ENCODE measurements at regions not wholly inside any gene's neighbourhood (a gene's known extent, or its start where the extent isn't known, plus 50 kb on each side); places are given as distances from the start of the nearest gene placed in this dataset.

DNA sequence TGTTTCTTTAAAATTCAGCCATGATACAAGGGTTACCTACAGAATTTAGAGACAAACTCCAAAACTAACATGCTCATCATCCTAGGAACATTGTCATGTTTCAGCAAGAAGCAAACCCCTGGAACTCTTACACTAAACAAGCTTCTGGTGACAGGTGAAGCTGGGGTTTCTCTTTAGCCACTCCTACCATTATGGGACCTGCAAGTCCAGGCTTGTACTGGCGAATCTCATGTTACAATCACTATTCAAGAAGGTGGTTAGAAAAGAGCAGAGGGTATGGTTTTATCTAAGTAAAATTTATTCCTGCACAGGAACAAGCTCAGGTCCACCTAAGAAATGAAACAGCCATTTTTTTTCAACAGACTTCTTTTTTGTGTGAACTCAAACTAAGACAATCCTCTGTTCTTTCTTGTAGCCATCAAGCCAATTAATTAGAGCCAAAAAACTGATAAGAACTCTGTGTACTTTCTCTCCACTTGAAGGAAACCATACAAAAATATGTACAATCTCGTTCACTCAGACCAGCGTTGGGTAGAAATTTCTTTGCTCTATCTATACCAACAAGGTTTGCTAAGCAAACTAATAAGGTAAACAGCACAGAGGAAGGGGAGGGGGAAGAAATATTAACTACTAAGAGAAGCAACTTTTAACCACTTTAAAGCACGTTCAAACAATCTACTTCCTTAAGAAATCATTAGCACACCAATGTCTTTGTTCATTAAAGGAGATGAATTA lies 63.3 kb upstream of the NEDD4L start:
- intact Hi-C loops (cut with micrococcal nuclease): no loop called here
- Histone ChIP-seq H3K9me3 (ENCODE audit: control insufficient read depth in 1 of 2, low read length in 2 of 2) (no peaks in the 10 kb centered on the region), H3K27me3 (ENCODE audit: insufficient read depth, low read length) (no peaks in the 10 kb centered on the region), H3K4me3 (ENCODE audit: low read length in 2 of 2) (no peak overlapping the region), H3K4me1 (ENCODE audit: insufficient read depth, low read length) (no peaks in the 10 kb centered on the region), H3K27ac (ENCODE audit: low read depth, low read length) (no peak overlapping the region), H3K36me3 (ENCODE audit: insufficient read depth, low read length) (no peaks in the 10 kb centered on the region)
- Mint-ChIP-seq H3K9me3 (peaks cover 0 to 1% (median 0%) of the 10 kb centered on the region in 8 donors), H3K27me3 (peaks cover 3 to 6% of the 10 kb centered on the region in 2 donors), H3K36me3 (no peaks in the 10 kb centered on the region), H3K4me1 (peaks cover 0 to 2% (median under 1%) of the 10 kb centered on the region in 4 donors), H3K4me3 (no peak overlapping the region), H3K27ac (no peak overlapping the region)
- CTCF ChIA-PET (ENCODE audit: partially characterized antibody): no interaction called here
- POLR2A ChIA-PET (ENCODE audit: partially characterized antibody): no interaction called here
- DNase-seq: no peak

GRCh38 chr18:57976230-57976773 lies 67.7 kb upstream of the NEDD4L start:
- intact Hi-C loops (cut with micrococcal nuclease): no loop called here
- Histone ChIP-seq H3K36me3 (ENCODE audit: insufficient read depth, low read length) (no peaks in the 10 kb centered on the region), H3K9me3 (ENCODE audit: control insufficient read depth in 1 of 2, low read length in 2 of 2) (no peaks in the 10 kb centered on the region), H3K27me3 (ENCODE audit: insufficient read depth, low read length) (no peaks in the 10 kb centered on the region), H3K4me1 (ENCODE audit: insufficient read depth, low read length) (no peaks in the 10 kb centered on the region), H3K4me3 (ENCODE audit: low read length in 2 of 2) (no peak overlapping the region), H3K27ac (ENCODE audit: low read depth, low read length) (no peak overlapping the region)
- CTCF ChIA-PET (ENCODE audit: partially characterized antibody): interaction anchor here (1.0 kb wide), 1 partner anchor 17 kb away, joined by 3 read pairs; no protein-coding TSS in a partner anchor
- no peak overlapping the region for H3K27ac Mint-ChIP-seq
- POLR2A ChIA-PET (ENCODE audit: partially characterized antibody): no interaction called here
- H3K27me3 Mint-ChIP-seq: peaks cover 4 to 5% of the 10 kb centered on the region in 2 donors
- H3K36me3 Mint-ChIP-seq: no peaks in the 10 kb centered on the region
- no peaks in the 10 kb centered on the region for H3K4me1 Mint-ChIP-seq
- no peak overlapping the region for H3K4me3 Mint-ChIP-seq
- DNase-seq: no peak
- H3K9me3 Mint-ChIP-seq: no peaks in the 10 kb centered on the region

DNA sequence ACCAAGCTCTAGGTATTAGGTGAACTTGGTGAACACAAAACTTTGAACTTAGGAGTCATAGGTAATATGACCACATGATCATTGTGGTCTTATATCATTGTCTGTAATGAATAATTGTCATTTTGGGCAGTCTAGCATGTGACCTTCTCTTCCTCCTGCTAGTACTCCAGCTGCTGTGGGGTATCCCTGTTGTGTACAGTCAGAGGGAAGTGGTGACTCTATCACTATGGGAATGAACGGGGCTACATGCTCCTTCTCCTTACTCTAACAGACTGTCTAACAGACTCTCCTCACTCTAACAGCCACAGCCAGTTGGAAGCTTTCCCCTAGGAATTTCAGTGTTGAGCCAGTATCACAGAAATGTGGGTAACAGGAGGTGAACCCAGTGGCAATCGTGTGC lies 68.2 kb upstream of the NEDD4L start:
- no peak overlapping the region for H3K27ac ChIP-seq (ENCODE audit: low read depth, low read length)
- intact Hi-C loops (cut with micrococcal nuclease): no loop called here
- Mint-ChIP-seq H3K4me1 (no peaks in the 10 kb centered on the region), H3K9me3 (no peaks in the 10 kb centered on the region), H3K36me3 (no peaks in the 10 kb centered on the region), H3K27ac (no peak overlapping the region), H3K4me3 (no peak overlapping the region), H3K27me3 (peaks cover 5 to 9% of the 10 kb centered on the region in 2 donors)
- POLR2A ChIA-PET (ENCODE audit: partially characterized antibody): no interaction called here
- CTCF ChIA-PET (ENCODE audit: partially characterized antibody): interaction anchor here (1.0 kb wide), 1 partner anchor 16 kb away, joined by 3 read pairs; no protein-coding TSS in a partner anchor
- H3K4me1 ChIP-seq (ENCODE audit: insufficient read depth, low read length): no peaks in the 10 kb centered on the region
- no peak for DNase-seq
- H3K27me3 ChIP-seq (ENCODE audit: insufficient read depth, low read length): no peaks in the 10 kb centered on the region
- H3K36me3 ChIP-seq (ENCODE audit: insufficient read depth, low read length): no peaks in the 10 kb centered on the region
- no peak overlapping the region for H3K4me3 ChIP-seq (ENCODE audit: low read length in 2 of 2)
- no peaks in the 10 kb centered on the region for H3K9me3 ChIP-seq (ENCODE audit: control insufficient read depth in 1 of 2, low read length in 2 of 2)

GRCh38 chr18:57974585-57975265 lies 69.3 kb upstream of the NEDD4L start:
- DNase-seq: no peak
- no peaks in the 10 kb centered on the region for H3K27me3 ChIP-seq (ENCODE audit: insufficient read depth, low read length)
- POLR2A ChIA-PET (ENCODE audit: partially characterized antibody): no interaction called here
- H3K27me3 Mint-ChIP-seq: peaks cover 6 to 9% of the 10 kb centered on the region in 2 donors
- H3K4me3 ChIP-seq (ENCODE audit: low read length in 2 of 2): no peak overlapping the region
- H3K9me3 Mint-ChIP-seq: no peaks in the 10 kb centered on the region
- intact Hi-C loops (cut with micrococcal nuclease): no loop called here
- no peak overlapping the region for H3K4me3 Mint-ChIP-seq
- H3K4me1 ChIP-seq (ENCODE audit: insufficient read depth, low read length): no peaks in the 10 kb centered on the region
- no peak overlapping the region for H3K27ac Mint-ChIP-seq
- no peak overlapping the region for H3K27ac ChIP-seq (ENCODE audit: low read depth, low read length)
- CTCF ChIA-PET (ENCODE audit: partially characterized antibody): no interaction called here
- no peaks in the 10 kb centered on the region for H3K9me3 ChIP-seq (ENCODE audit: control insufficient read depth in 1 of 2, low read length in 2 of 2)
- no peaks in the 10 kb centered on the region for H3K36me3 Mint-ChIP-seq
- H3K36me3 ChIP-seq (ENCODE audit: insufficient read depth, low read length): no peaks in the 10 kb centered on the region
- H3K4me1 Mint-ChIP-seq: no peaks in the 10 kb centered on the region

DNA sequence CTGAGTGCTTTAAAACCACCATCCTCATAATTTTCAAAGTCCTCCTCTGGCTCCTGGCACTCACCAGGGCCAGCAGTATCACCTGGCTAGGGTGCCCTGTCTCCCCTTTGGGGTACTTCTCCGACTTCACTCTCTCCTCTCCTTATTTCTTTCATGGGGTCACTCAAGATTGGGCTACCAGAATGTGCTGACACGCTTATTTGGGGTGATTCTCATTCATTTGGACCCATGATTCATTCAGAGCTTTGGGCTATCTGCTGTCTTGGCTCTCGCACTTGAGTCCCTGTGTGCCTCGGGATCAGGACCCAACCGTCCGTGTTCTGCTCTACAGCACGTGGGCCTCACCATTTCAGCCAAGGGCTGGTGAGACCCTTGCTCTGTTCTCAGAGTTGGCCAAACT lies 70.1 kb upstream of the NEDD4L start:
- no peaks in the 10 kb centered on the region for H3K36me3 ChIP-seq (ENCODE audit: insufficient read depth, low read length)
- no peak for DNase-seq
- H3K9me3 Mint-ChIP-seq: no peaks in the 10 kb centered on the region
- H3K27ac Mint-ChIP-seq: no peak overlapping the region
- no peaks in the 10 kb centered on the region for H3K4me1 ChIP-seq (ENCODE audit: insufficient read depth, low read length)
- no peak overlapping the region for H3K4me3 Mint-ChIP-seq
- POLR2A ChIA-PET (ENCODE audit: partially characterized antibody): no interaction called here
- H3K27me3 Mint-ChIP-seq: peaks cover 8 to 9% of the 10 kb centered on the region in 2 donors
- no peak overlapping the region for H3K4me3 ChIP-seq (ENCODE audit: low read length in 2 of 2)
- H3K27ac ChIP-seq (ENCODE audit: low read depth, low read length): no peak overlapping the region
- intact Hi-C loops (cut with micrococcal nuclease): no loop called here
- peaks cover 0 to 1% (median 0%) of the 10 kb centered on the region in 4 donors for H3K4me1 Mint-ChIP-seq
- H3K27me3 ChIP-seq (ENCODE audit: insufficient read depth, low read length): no peaks in the 10 kb centered on the region
- no peaks in the 10 kb centered on the region for H3K9me3 ChIP-seq (ENCODE audit: control insufficient read depth in 1 of 2, low read length in 2 of 2)
- CTCF ChIA-PET (ENCODE audit: partially characterized antibody): no interaction called here
- no peaks in the 10 kb centered on the region for H3K36me3 Mint-ChIP-seq

- H3K4me1 Mint-ChIP-seq: peaks cover 0 to 1% (median 0%) of the 10 kb centered on the region in 4 donors
- Histone ChIP-seq H3K27me3 (ENCODE audit: insufficient read depth, low read length) (no peaks in the 10 kb centered on the region), H3K9me3 (ENCODE audit: control insufficient read depth in 1 of 2, low read length in 2 of 2) (no peaks in the 10 kb centered on the region), H3K36me3 (ENCODE audit: insufficient read depth, low read length) (no peaks in the 10 kb centered on the region), H3K4me1 (ENCODE audit: insufficient read depth, low read length) (no peaks in the 10 kb centered on the region), H3K4me3 (ENCODE audit: low read length in 2 of 2) (no peak overlapping the region), H3K27ac (ENCODE audit: low read depth, low read length) (no peak overlapping the region)
- ChIA-PET POLR2A (ENCODE audit: partially characterized antibody) (no interaction called here), CTCF (ENCODE audit: partially characterized antibody) (no interaction called here)
- H3K27me3 Mint-ChIP-seq: peaks cover 5 to 10% of the 10 kb centered on the region in 2 donors
- no peaks in the 10 kb centered on the region for H3K9me3 Mint-ChIP-seq
- intact Hi-C loops (cut with micrococcal nuclease): no loop called here
- DNase-seq: no peak
- H3K27ac Mint-ChIP-seq: no peak overlapping the region
- no peaks in the 10 kb centered on the region for H3K36me3 Mint-ChIP-seq
- H3K4me3 Mint-ChIP-seq: no peak overlapping the region
These were observed 73.5 kb upstream of the NEDD4L start for GRCh38 chr18:57970356-57971095.

DNA sequence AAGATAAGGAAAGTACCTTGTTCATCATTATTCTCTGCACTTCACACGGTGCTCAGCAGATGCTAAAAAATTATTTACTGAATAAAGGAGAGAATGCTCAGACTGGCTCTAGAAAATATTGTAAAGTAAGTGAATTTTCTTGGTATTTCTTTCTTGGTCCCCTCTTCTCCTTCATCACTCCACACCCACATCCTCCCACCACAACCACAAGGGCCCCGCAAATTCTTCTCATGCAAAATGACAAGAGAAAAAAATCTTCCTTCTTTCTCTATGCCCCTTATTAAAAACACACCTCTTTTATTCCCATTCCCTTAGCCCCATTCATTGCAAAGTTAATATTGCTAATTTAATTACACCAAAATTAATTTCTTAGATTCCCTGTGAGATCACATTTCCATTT lies 74.2 kb upstream of the NEDD4L start:
- Histone ChIP-seq H3K4me1 (ENCODE audit: insufficient read depth, low read length) (no peaks in the 10 kb centered on the region), H3K27me3 (ENCODE audit: insufficient read depth, low read length) (no peaks in the 10 kb centered on the region), H3K36me3 (ENCODE audit: insufficient read depth, low read length) (no peaks in the 10 kb centered on the region), H3K4me3 (ENCODE audit: low read length in 2 of 2) (no peak overlapping the region), H3K27ac (ENCODE audit: low read depth, low read length) (no peak overlapping the region), H3K9me3 (ENCODE audit: control insufficient read depth in 1 of 2, low read length in 2 of 2) (no peaks in the 10 kb centered on the region)
- H3K9me3 Mint-ChIP-seq: no peaks in the 10 kb centered on the region
- H3K36me3 Mint-ChIP-seq: no peaks in the 10 kb centered on the region
- intact Hi-C loops (cut with micrococcal nuclease): no loop called here
- peaks cover 5 to 9% of the 10 kb centered on the region in 2 donors for H3K27me3 Mint-ChIP-seq
- H3K4me1 Mint-ChIP-seq: peaks cover 0 to 1% (median 0%) of the 10 kb centered on the region in 4 donors
- POLR2A ChIA-PET (ENCODE audit: partially characterized antibody): no interaction called here
- H3K4me3 Mint-ChIP-seq: no peak overlapping the region
- no peak overlapping the region for H3K27ac Mint-ChIP-seq
- CTCF ChIA-PET (ENCODE audit: partially characterized antibody): no interaction called here
- no peak for DNase-seq
